NCI-H2196 treated with DMSO at 0.1 percent for 48 hours (cell line): ENCODE measurements at regions not wholly inside any gene's neighbourhood (a gene's known extent, or its start where the extent isn't known, plus 50 kb on each side); places are given as distances from the start of the nearest gene placed in this dataset.
"Not testable (repeated sequence)": the region's sequence is repeated elsewhere in the genome, so short reads cannot be mapped to it uniquely, and the experiment has no call there.

Experiments used
- DNase-seq: peaks from one replicate; lab custom pipeline; 2025; ENCODE audit not compliant: unreplicated experiment; lab: John Stamatoyannopoulos, UW

GRCh38 chr12:46982629-46983392 lies 96.6 kb upstream of the PCED1B start:
- DNase-seq: no peak

GRCh38 chr12:46983393-46983793 lies 96.0 kb upstream of the PCED1B start:
- DNase-seq: no peak

GRCh38 chr12:46983959-46984841 lies 95.2 kb upstream of the PCED1B start:
- no peak for DNase-seq

- no peak for DNase-seq
Observed at GRCh38 chr12:46985816-46986215, 93.6 kb upstream of the PCED1B start.

GRCh38 chr12:46988122-46988521 lies 91.3 kb upstream of the PCED1B start:
- DNase-seq: not testable (repeated sequence)

GRCh38 chr12:46990211-46990610 lies 89.2 kb upstream of the PCED1B start:
- DNase-seq: no peak

GRCh38 chr12:46992051-46992450 lies 87.4 kb upstream of the PCED1B start:
- DNase-seq: not testable (repeated sequence)

- DNase-seq: no peak
Observed at GRCh38 chr12:46998811-46999368, 80.5 kb upstream of the PCED1B start.

- no peak for DNase-seq
Observed at GRCh38 chr12:47004634-47005033, 74.8 kb upstream of the PCED1B start.

GRCh38 chr12:47007048-47007447 lies 72.4 kb upstream of the PCED1B start:
- DNase-seq: no peak

GRCh38 chr12:47012552-47012951 lies 66.9 kb upstream of the PCED1B start:
- DNase-seq: no peak

GRCh38 chr12:47014474-47014873 lies 64.9 kb upstream of the PCED1B start:
- no peak for DNase-seq

- no peak for DNase-seq
Observed at GRCh38 chr12:47015381-47015780, 64.0 kb upstream of the PCED1B start.

- DNase-seq: no peak
Observed at GRCh38 chr12:47017041-47017713, 62.2 kb upstream of the PCED1B start.

- no peak for DNase-seq
Observed at GRCh38 chr12:47017901-47018475, 61.4 kb upstream of the PCED1B start.

- DNase-seq: no peak
Observed at GRCh38 chr12:47020211-47020821, 59.1 kb upstream of the PCED1B start.

- peak; percentile 32 for DNase-seq
Observed at GRCh38 chr12:47021298-47021697, 58.1 kb upstream of the PCED1B start.

GRCh38 chr12:47022296-47022695 lies 57.1 kb upstream of the PCED1B start:
- no peak for DNase-seq

- DNase-seq: no peak
Observed at GRCh38 chr12:47023311-47023710, 56.1 kb upstream of the PCED1B start.

GRCh38 chr12:47023953-47024352 lies 55.5 kb upstream of the PCED1B start:
- DNase-seq: no peak

GRCh38 chr12:47024463-47024862 lies 55.0 kb upstream of the PCED1B start:
- DNase-seq: no peak
